ENCODE measurements at regions not wholly inside any gene's neighbourhood (a gene's known extent, or its start where the extent isn't known, plus 50 kb on each side); places are given as distances from the start of the nearest gene placed in this dataset.

DNA sequence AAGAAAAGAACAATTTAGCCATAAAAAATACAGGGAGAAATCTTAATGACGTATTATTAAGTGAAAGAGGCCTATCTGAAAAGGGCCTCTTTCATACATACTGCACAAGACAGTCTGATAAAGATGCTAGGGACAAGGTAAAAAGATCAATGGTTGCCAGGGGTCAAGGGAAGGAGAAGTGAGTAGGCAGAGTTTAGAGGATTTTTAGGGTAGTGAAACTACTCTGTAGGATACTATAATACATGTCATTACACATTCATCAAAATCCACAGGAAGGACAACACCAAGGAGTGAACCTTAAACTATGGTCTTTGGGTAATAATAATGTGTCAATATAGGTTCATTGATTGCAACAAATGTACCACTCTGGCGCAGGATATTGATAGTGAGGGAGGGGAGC is 289.3 kb downstream of the FSIP2 start:
- Histone ChIP-seq H3K27ac (no peak overlapping the region), H3K4me1 (no peaks in the 10 kb centered on the region), H3K9ac (ENCODE audit: low read depth in 2 of 2, low read length in 2 of 2) (no peak overlapping the region), H3K36me3 (no peaks in the 10 kb centered on the region), H3K4me3 (no peak overlapping the region), H3K9me3 (no peaks in the 10 kb centered on the region), H3K27me3 (no peaks in the 10 kb centered on the region)
- intact Hi-C loops (cut with DNase I): no loop called here
- no peak for TF ChIP-seq CTCF (IDR thresholded peaks at IDR 0.05)
- DNase-seq: no peak

- H3K4me1 ChIP-seq: no peaks in the 10 kb centered on the region
- DNase-seq: no peak
- no peak overlapping the region for H3K27ac ChIP-seq
- TF ChIP-seq CTCF (IDR thresholded peaks at IDR 0.05): no peak
- no peaks in the 10 kb centered on the region for H3K27me3 ChIP-seq
- no peaks in the 10 kb centered on the region for H3K9me3 ChIP-seq
- intact Hi-C loops (cut with DNase I): no loop called here
- H3K4me3 ChIP-seq: no peak overlapping the region
- H3K9ac ChIP-seq (ENCODE audit: low read depth in 2 of 2, low read length in 2 of 2): no peak overlapping the region
- no peaks in the 10 kb centered on the region for H3K36me3 ChIP-seq
Observed at GRCh38 chr2:186031229-186031628, 292.6 kb downstream of the FSIP2 start.

DNA sequence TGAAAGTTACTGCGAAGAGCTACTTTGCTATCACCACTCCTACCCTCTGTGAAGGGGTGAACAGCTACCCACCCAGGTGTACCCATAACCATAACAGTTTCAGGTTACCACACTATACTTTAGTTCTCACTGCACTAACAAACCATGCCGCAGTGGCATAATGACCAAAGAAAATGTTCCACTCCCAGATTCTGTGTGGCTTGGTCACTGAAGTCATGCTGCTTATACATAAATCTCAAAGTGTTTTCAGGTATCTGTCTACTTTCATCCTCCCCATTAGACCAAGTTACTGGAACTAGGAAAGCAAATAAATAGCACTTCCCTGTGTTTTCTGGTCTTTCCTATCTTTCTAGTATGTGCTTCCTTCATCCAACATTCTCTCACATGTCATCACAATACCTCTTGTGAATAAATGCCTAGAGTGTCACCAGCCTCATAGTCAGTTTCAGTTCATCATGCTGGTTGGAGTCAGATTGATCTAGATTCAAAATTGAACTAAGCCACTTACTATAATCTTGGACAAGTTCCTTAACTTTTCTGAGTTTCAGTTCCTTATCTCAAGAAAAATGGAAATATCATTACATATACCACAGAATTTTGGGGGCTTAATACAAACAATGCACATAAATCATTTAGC is 293.6 kb downstream of the FSIP2 start:
- no peak for TF ChIP-seq CTCF (IDR thresholded peaks at IDR 0.05)
- DNase-seq: no peak
- intact Hi-C loops (cut with DNase I): no loop called here

GRCh38 chr2:186032930-186033329 is 294.3 kb downstream of the FSIP2 start:
- H3K27me3 ChIP-seq: no peaks in the 10 kb centered on the region
- intact Hi-C loops (cut with DNase I): no loop called here
- no peaks in the 10 kb centered on the region for H3K4me1 ChIP-seq
- H3K9me3 ChIP-seq: no peaks in the 10 kb centered on the region
- no peak for DNase-seq
- H3K4me3 ChIP-seq: no peak overlapping the region
- H3K9ac ChIP-seq (ENCODE audit: low read depth in 2 of 2, low read length in 2 of 2): no peak overlapping the region
- no peak for TF ChIP-seq CTCF (IDR thresholded peaks at IDR 0.05)
- H3K27ac ChIP-seq: no peak overlapping the region
- H3K36me3 ChIP-seq: no peaks in the 10 kb centered on the region

More for the DNA sequence above, 293.6 kb downstream of the FSIP2 start:
- no peak overlapping the region for H3K27ac ChIP-seq
- H3K27me3 ChIP-seq: no peaks in the 10 kb centered on the region
- H3K4me1 ChIP-seq: no peaks in the 10 kb centered on the region
- no peak overlapping the region for H3K9ac ChIP-seq (ENCODE audit: low read depth in 2 of 2, low read length in 2 of 2)
- no peaks in the 10 kb centered on the region for H3K9me3 ChIP-seq
- no peaks in the 10 kb centered on the region for H3K36me3 ChIP-seq
- no peak overlapping the region for H3K4me3 ChIP-seq

DNA sequence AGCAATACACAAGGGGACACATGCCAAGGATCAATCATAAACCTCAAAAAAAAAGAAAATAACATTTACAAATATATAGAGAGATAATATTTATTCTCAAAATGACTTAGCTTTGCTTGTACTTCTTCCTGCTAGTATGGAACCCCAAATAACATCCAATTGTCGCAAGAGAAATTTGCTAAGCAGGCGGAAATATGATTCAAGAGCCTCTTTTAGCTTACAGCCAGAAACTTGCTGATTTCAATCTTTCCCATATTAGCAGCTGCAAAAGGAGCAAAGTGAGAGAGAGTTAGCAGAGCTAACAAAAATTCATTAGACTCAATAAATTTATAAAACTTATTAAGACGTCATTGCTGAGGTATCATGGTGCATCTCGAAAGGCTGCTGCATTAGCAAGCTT is 294.9 kb downstream of the FSIP2 start:
- H3K9ac ChIP-seq (ENCODE audit: low read depth in 2 of 2, low read length in 2 of 2): no peak overlapping the region
- DNase-seq: no peak

More for the DNA sequence above, 294.9 kb downstream of the FSIP2 start:
- intact Hi-C loops (cut with DNase I): no loop called here
- Histone ChIP-seq H3K27me3 (no peaks in the 10 kb centered on the region), H3K36me3 (no peaks in the 10 kb centered on the region), H3K4me3 (no peak overlapping the region), H3K9me3 (no peaks in the 10 kb centered on the region), H3K27ac (no peak overlapping the region), H3K4me1 (no peaks in the 10 kb centered on the region)
- no peak for TF ChIP-seq CTCF (IDR thresholded peaks at IDR 0.05)
